ENCODE measurements at regions not wholly inside any gene's neighbourhood (a gene's known extent, or its start where the extent isn't known, plus 50 kb on each side); places are given as distances from the start of the nearest gene placed in this dataset.
"Not testable (repeated sequence)": the region's sequence is repeated elsewhere in the genome, so short reads cannot be mapped to it uniquely, and the experiment has no call there.

GRCh38 chr9:90447773-90448172 lies 194.9 kb downstream of the DIRAS2 start:
- DNase-seq (ENCODE audit: low read depth, low spot score) = no peak

GRCh38 chr9:90449213-90449925 lies 193.3 kb downstream of the DIRAS2 start:
- DNase-seq (ENCODE audit: low read depth, low spot score) = no peak

- DNase-seq (ENCODE audit: low read depth, low spot score) = no peak
These were observed 190.8 kb downstream of the DIRAS2 start for GRCh38 chr9:90451804-90452203.

- DNase-seq (ENCODE audit: low read depth, low spot score) = no peak
These were observed 187.3 kb downstream of the DIRAS2 start for GRCh38 chr9:90455316-90455715.

- no peak for DNase-seq (ENCODE audit: low read depth, low spot score)
These were observed 185.0 kb downstream of the DIRAS2 start for GRCh38 chr9:90457386-90458190.

- no peak for DNase-seq (ENCODE audit: low read depth, low spot score)
These were observed 184.1 kb downstream of the DIRAS2 start for GRCh38 chr9:90458485-90458884.

- DNase-seq (ENCODE audit: low read depth, low spot score) = no peak
These were observed 183.3 kb downstream of the DIRAS2 start for GRCh38 chr9:90459321-90459720.

- no peak for DNase-seq (ENCODE audit: low read depth, low spot score)
These were observed 182.4 kb downstream of the DIRAS2 start for GRCh38 chr9:90460220-90460619.

GRCh38 chr9:90464978-90465377 lies 177.6 kb downstream of the DIRAS2 start:
- no peak for DNase-seq (ENCODE audit: low read depth, low spot score)

- DNase-seq (ENCODE audit: low read depth, low spot score) = no peak
These were observed 176.2 kb downstream of the DIRAS2 start for GRCh38 chr9:90466441-90466840.

- no peak for DNase-seq (ENCODE audit: low read depth, low spot score)
These were observed 173.2 kb downstream of the DIRAS2 start for GRCh38 chr9:90469435-90469834.

- DNase-seq (ENCODE audit: low read depth, low spot score) = no peak
These were observed 172.7 kb downstream of the DIRAS2 start for GRCh38 chr9:90469865-90470387.

GRCh38 chr9:90476058-90476457 lies 166.6 kb downstream of the DIRAS2 start:
- DNase-seq (ENCODE audit: low read depth, low spot score) = no peak

GRCh38 chr9:90477535-90477934 lies 165.1 kb downstream of the DIRAS2 start:
- DNase-seq (ENCODE audit: low read depth, low spot score) = no peak

- no peak for DNase-seq (ENCODE audit: low read depth, low spot score)
These were observed 163.8 kb downstream of the DIRAS2 start for GRCh38 chr9:90478821-90479220.

GRCh38 chr9:90485028-90485427 lies 157.6 kb downstream of the DIRAS2 start:
- DNase-seq (ENCODE audit: low read depth, low spot score) = no peak

- DNase-seq (ENCODE audit: low read depth, low spot score) = no peak
These were observed 153.6 kb downstream of the DIRAS2 start for GRCh38 chr9:90489066-90489465.

- no peak for DNase-seq (ENCODE audit: low read depth, low spot score)
These were observed 142.9 kb downstream of the DIRAS2 start for GRCh38 chr9:90499761-90500160.

- DNase-seq (ENCODE audit: low read depth, low spot score) = no peak
These were observed 140.5 kb downstream of the DIRAS2 start for GRCh38 chr9:90502134-90502533.

- no peak for DNase-seq (ENCODE audit: low read depth, low spot score)
These were observed 138.1 kb downstream of the DIRAS2 start for GRCh38 chr9:90504486-90504885.

- DNase-seq (ENCODE audit: low read depth, low spot score) = no peak
These were observed 136.9 kb downstream of the DIRAS2 start for GRCh38 chr9:90505695-90506094.

- DNase-seq (ENCODE audit: low read depth, low spot score) = not testable (repeated sequence)
These were observed 136.2 kb downstream of the DIRAS2 start for GRCh38 chr9:90506402-90506801.

- DNase-seq (ENCODE audit: low read depth, low spot score) = no peak
These were observed 135.0 kb downstream of the DIRAS2 start for GRCh38 chr9:90507621-90508020.
